ENCODE measurements at regions not wholly inside any gene's neighbourhood (a gene's known extent, or its start where the extent isn't known, plus 50 kb on each side); places are given as distances from the start of the nearest gene placed in this dataset.

DNA sequence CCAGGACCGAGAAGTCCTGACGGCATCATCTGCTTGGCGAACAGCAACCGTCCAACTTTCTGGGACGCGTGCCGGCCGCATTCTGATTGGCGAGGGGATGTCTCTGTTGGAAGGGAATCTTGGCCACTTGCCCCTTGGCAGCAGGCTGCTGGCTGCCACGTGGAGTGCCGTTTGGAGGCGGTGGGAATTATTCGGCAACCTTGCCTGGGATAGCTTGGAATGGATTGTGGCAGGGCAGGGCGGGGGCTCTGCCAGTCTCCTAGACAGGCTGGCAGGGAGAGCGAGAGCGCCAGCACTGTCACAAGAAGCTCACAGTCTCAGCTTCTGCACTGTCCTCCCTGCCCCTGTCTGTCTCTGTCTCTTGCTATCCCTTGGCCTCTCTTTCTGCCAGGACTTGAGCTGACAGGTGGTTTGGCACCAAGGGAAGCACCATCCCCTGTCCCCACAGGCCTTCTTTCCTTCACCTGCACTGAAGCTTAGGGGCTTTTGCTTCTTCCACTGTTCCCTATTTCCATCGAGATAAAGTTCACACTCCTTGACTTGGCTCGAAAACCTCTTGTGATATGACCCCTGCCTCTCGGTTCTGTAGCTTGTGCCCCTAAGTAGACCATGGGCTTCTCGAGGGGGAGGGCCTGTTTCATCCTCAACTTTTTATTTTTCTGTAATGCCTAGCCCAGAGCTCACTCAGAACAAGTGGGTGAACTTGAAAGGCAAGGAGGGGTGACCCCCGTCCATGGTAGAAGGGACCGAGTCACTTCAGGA is 201.9 kb downstream of the PHETA1 start (continued):
- no peak for TF ChIP-seq ZBTB33 (IDR thresholded peaks at IDR 0.05)
- TF ChIP-seq CBX5 (IDR thresholded peaks at IDR 0.05; ENCODE audit: low read depth): no peak
- TF ChIP-seq TCF7 (IDR thresholded peaks at IDR 0.05; ENCODE audit: borderline replicate concordance): no peak

DNA sequence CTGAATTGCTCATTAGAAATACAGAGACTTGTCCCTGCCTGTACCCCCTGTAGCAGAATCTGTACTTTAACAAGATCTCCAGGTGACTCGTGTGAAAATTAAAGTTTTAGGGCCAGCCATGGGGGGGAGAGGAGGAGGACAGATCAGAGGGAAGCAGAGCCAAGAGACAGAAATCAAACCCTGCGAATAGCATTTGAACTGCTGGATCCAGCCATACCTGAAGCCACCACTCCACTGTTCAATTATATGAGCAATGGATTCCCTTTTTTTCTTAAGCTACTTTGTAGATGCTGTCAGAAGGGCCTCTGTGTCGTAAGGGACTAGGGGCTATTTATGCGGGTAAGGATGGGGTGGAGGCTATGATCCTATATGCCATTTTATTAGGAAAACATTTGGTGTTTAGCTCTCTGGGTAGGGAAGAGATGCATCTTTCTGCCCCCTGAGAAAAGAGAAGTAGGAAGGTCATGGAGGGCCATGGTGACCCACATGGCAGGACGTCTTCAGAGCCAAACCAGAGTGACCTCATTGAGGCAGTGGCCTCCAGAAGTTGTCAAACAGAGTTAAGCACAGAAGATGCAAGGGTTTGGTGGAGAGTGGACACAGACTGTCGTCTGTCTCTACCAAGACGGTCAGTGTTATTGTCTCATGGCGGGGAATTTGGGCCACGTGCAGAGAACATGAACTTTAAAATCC is 203.9 kb downstream of the PHETA1 start:
- BruUV-seq (replicated peaks): no TSS peak

More for the DNA sequence above, 203.9 kb downstream of the PHETA1 start:
- Histone ChIP-seq H3K4me2 (ENCODE audit: control insufficient read depth, insufficient read depth) (no peak overlapping the region), H3K4me1 (ENCODE audit: control insufficient read depth, insufficient read depth, low read length) (no peaks in the 10 kb centered on the region), H2AFZ (ENCODE audit: control insufficient read depth, low read depth, low read length) (no peak overlapping the region), H3K9me3 (replicated peaks; ENCODE audit: control insufficient read depth, insufficient read depth, low read length) (no peaks in the 10 kb centered on the region), H3K36me3 (ENCODE audit: control insufficient read depth in 2 of 2, insufficient read depth in 2 of 2, low read length in 1 of 2) (no peaks in the 10 kb centered on the region), H3K4me3 (no peak overlapping the region), H3K27ac (ENCODE audit: control insufficient read depth, insufficient read depth) (no peak overlapping the region), H4K20me1 (ENCODE audit: control insufficient read depth, insufficient read depth) (no peaks in the 10 kb centered on the region), H3K9ac (ENCODE audit: control insufficient read depth, insufficient read depth, low read length) (no peak overlapping the region), H3K79me2 (ENCODE audit: control insufficient read depth, insufficient read depth, low read length) (no peaks in the 10 kb centered on the region), H3K27me3 (replicated peaks in 1 of 2; ENCODE audit: control insufficient read depth in 2 of 2, insufficient read depth in 2 of 2, low read length in 1 of 2) (no peaks in the 10 kb centered on the region; a peak in 1 of 4 replicates)
- SMC1A ChIA-PET (ENCODE audit: uncharacterized antibody, unreplicated experiment): no interaction called here
- RAD21 ChIA-PET (ENCODE audit: unreplicated experiment): no interaction called here
- POLR2A ChIA-PET: no interaction called here
- TF ChIP-seq NFYB (IDR thresholded peaks at IDR 0.05; ENCODE audit: insufficient read depth, low read depth, low read length) (no peak), GABPA (IDR thresholded peaks at IDR 0.05; ENCODE audit: low read depth) (no peak), SREBF1 (IDR thresholded peaks at IDR 0.05; ENCODE audit: low read length) (no peak), NFXL1 (IDR thresholded peaks at IDR 0.05; ENCODE audit: borderline replicate concordance) (no peak), CREB1 (IDR thresholded peaks at IDR 0.05; ENCODE audit: low read depth) (no peak), RBBP5 (conservative IDR thresholded peaks at IDR 0.05) (no peak)
- DNase-seq (ENCODE audit: low read depth, low spot score) (no peak), FAIRE-seq (no peak), ATAC-seq (no peak)
- intact Hi-C loops (cut with micrococcal nuclease; ENCODE audit: unreplicated experiment): no loop called here
- CTCF ChIA-PET: no interaction called here
- WGBS (ENCODE audit: insufficient coverage, insufficient replicate concordance, low lambda C conversion rate, missing lambda C conversion rate): 37% methylated on average over 9 of the region's 9 CpGs
- in situ Hi-C loops (cut with MboI): no loop called here
